ENCODE measurements at regions not wholly inside any gene's neighbourhood (a gene's known extent, or its start where the extent isn't known, plus 50 kb on each side); places are given as distances from the start of the nearest gene placed in this dataset.

DNA sequence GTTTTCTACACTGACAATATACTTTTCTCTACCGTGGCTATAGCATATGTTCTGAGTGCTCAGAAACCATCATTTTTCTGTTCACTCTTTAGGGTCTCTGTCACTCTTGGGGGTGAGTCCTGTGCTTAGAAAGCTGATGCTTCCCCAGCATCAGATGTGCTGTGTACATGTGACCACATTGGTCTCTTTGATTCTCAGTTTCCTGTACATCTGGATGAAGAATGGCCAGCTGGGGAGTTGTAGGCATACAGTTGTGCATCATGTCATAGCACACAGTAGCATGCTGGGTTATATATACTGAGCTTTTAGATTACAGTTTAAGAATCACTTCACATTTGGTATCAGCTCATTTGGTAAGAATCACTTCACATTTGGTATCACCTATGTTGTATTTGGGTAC is 238.6 kb upstream of the PREP start:
- TF ChIP-seq, protein P1, sequence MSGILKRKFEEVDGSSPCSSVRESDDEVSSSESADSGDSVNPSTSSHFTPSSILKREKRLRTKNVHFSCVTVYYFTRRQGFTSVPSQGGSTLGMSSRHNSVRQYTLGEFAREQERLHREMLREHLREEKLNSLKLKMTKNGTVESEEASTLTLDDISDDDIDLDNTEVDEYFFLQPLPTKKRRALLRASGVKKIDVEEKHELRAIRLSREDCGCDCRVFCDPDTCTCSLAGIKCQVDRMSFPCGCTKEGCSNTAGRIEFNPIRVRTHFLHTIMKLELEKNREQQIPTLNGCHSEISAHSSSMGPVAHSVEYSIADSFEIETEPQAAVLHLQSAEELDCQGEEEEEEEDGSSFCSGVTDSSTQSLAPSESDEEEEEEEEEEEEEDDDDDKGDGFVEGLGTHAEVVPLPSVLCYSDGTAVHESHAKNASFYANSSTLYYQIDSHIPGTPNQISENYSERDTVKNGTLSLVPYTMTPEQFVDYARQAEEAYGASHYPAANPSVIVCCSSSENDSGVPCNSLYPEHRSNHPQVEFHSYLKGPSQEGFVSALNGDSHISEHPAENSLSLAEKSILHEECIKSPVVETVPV (CRISPR knock-in tag; IDR thresholded peaks at IDR 0.05) = no peak
- TF ChIP-seq CSDC2 (CRISPR knock-in tag; IDR thresholded peaks at IDR 0.05) (no peak), RARB (CRISPR knock-in tag; IDR thresholded peaks at IDR 0.05) (no peak), ARNTL (CRISPR knock-in tag; IDR thresholded peaks at IDR 0.05; ENCODE audit: borderline replicate concordance, low read depth) (no peak), TOX (CRISPR knock-in tag; IDR thresholded peaks at IDR 0.05; ENCODE audit: borderline replicate concordance) (no peak), ESRRG (CRISPR knock-in tag; IDR thresholded peaks at IDR 0.05) (no peak), PPARA (CRISPR knock-in tag; IDR thresholded peaks at IDR 0.05; ENCODE audit: borderline replicate concordance) (no peak)
- no peak for ATAC-seq

DNA sequence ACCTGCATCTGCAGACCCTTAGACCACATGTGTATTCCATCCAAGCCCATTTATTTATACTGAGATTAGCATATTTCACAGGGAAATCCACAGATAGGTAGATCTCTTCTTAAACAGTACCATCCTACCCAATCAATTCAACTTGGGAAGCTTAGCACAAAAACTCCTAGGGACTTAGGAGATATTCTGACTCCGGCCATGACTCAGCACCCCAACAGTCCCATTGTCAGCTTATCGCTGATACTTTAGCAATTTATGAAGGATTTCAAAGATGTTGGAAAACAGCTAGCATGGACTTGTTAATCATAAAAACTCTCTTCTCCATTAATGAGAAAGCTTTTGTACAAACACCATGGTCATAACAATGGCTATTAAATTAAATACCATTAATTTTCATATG is 236.2 kb upstream of the PREP start:
- TF ChIP-seq RARB (CRISPR knock-in tag; IDR thresholded peaks at IDR 0.05) (no peak), ARNTL (CRISPR knock-in tag; IDR thresholded peaks at IDR 0.05; ENCODE audit: borderline replicate concordance, low read depth) (no peak), OSR1 (CRISPR knock-in tag; IDR thresholded peaks at IDR 0.05) (no peak), BACH2 (CRISPR knock-in tag; IDR thresholded peaks at IDR 0.05; ENCODE audit: borderline replicate concordance) (no peak), ZNF70 (CRISPR knock-in tag; IDR thresholded peaks at IDR 0.05) (no peak), ZNF565 (CRISPR knock-in tag; conservative IDR thresholded peaks at IDR 0.05; ENCODE audit: low read depth) (no peak)
- TF ChIP-seq, protein P2, sequence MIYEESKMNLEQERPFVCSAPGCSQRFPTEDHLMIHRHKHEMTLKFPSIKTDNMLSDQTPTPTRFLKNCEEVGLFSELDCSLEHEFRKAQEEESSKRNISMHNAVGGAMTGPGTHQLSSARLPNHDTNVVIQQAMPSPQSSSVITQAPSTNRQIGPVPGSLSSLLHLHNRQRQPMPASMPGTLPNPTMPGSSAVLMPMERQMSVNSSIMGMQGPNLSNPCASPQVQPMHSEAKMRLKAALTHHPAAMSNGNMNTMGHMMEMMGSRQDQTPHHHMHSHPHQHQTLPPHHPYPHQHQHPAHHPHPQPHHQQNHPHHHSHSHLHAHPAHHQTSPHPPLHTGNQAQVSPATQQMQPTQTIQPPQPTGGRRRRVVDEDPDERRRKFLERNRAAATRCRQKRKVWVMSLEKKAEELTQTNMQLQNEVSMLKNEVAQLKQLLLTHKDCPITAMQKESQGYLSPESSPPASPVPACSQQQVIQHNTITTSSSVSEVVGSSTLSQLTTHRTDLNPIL (CRISPR knock-in tag; IDR thresholded peaks at IDR 0.05; ENCODE audit: low read depth) = no peak
- TF ChIP-seq, protein P1 (CRISPR knock-in tag; IDR thresholded peaks at IDR 0.05) = no peak
- no peak for ATAC-seq

DNA sequence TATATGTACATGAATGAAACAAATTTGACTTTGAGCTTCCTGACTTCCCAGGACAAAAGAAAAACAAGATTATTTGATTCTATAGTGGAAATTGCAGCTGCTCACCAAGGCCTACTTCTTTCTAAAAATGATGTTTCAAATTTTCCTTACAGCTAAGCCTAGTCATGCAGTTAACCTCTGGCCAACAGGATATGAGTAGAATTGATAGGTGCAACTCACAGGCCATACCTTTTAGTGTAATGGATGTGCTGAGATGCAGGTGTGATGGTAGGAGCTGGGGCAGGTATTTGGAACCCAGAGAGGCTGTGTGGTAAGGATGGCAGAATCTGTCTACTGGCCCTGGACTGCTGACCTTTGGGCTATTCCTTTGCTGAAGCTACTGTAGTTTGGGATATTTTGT is 230.9 kb upstream of the PREP start:
- no peak for TF ChIP-seq BACH2 (CRISPR knock-in tag; IDR thresholded peaks at IDR 0.05; ENCODE audit: borderline replicate concordance)
- no peak for ATAC-seq

DNA sequence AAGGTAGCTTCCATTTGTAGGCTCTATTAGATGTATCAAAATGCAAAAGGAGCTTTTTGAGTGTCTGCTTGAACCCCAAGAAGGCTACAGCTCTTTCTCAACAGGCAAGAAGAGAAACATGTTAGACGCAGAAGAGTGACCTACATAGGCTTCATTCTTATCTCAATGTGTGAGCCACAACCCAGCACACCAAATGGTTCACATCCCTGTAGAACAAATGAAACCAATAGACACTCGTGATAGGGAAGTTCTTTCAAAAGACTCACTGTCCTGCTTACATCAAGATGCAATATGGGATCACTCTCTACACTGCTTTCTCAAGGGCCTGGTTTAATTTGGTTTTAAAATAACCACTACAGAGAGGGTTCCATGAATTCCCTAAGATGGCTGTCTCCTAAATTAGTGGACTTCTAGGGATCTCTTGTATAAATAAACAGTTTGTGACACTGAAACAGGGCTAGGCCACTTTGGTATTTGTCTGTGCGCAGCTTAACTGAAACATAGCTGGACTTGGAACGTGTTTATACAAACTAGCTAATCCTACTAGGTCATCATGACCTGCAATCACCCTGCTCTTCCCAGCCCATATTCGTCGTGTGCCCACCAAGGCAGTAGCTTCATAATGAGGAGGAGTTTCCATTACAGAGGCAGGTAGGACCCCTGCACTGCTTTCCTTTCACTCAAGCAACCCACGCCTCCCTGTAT is 225.4 kb upstream of the PREP start:
- TF ChIP-seq ISL1 (CRISPR knock-in tag; IDR thresholded peaks at IDR 0.05) (no peak), ESRRG (CRISPR knock-in tag; IDR thresholded peaks at IDR 0.05) (no peak), GLIS3 (CRISPR knock-in tag; IDR thresholded peaks at IDR 0.05) (no peak), CSDC2 (CRISPR knock-in tag; IDR thresholded peaks at IDR 0.05) (no peak), PPARA (CRISPR knock-in tag; IDR thresholded peaks at IDR 0.05; ENCODE audit: borderline replicate concordance) (no peak), ZC3H10 (CRISPR knock-in tag; IDR thresholded peaks at IDR 0.05) (no peak), OSR1 (CRISPR knock-in tag; IDR thresholded peaks at IDR 0.05) (no peak), SNAI2 (CRISPR knock-in tag; IDR thresholded peaks at IDR 0.05) (no peak), ZNF565 (CRISPR knock-in tag; conservative IDR thresholded peaks at IDR 0.05; ENCODE audit: low read depth) (no peak)
- TF ChIP-seq, protein P3, sequence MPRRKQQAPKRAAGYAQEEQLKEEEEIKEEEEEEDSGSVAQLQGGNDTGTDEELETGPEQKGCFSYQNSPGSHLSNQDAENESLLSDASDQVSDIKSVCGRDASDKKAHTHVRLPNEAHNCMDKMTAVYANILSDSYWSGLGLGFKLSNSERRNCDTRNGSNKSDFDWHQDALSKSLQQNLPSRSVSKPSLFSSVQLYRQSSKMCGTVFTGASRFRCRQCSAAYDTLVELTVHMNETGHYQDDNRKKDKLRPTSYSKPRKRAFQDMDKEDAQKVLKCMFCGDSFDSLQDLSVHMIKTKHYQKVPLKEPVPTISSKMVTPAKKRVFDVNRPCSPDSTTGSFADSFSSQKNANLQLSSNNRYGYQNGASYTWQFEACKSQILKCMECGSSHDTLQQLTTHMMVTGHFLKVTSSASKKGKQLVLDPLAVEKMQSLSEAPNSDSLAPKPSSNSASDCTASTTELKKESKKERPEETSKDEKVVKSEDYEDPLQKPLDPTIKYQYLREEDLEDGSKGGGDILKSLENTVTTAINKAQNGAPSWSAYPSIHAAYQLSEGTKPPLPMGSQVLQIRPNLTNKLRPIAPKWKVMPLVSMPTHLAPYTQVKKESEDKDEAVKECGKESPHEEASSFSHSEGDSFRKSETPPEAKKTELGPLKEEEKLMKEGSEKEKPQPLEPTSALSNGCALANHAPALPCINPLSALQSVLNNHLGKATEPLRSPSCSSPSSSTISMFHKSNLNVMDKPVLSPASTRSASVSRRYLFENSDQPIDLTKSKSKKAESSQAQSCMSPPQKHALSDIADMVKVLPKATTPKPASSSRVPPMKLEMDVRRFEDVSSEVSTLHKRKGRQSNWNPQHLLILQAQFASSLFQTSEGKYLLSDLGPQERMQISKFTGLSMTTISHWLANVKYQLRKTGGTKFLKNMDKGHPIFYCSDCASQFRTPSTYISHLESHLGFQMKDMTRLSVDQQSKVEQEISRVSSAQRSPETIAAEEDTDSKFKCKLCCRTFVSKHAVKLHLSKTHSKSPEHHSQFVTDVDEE (CRISPR knock-in tag; IDR thresholded peaks at IDR 0.05) = no peak
- TF ChIP-seq, protein P4, sequence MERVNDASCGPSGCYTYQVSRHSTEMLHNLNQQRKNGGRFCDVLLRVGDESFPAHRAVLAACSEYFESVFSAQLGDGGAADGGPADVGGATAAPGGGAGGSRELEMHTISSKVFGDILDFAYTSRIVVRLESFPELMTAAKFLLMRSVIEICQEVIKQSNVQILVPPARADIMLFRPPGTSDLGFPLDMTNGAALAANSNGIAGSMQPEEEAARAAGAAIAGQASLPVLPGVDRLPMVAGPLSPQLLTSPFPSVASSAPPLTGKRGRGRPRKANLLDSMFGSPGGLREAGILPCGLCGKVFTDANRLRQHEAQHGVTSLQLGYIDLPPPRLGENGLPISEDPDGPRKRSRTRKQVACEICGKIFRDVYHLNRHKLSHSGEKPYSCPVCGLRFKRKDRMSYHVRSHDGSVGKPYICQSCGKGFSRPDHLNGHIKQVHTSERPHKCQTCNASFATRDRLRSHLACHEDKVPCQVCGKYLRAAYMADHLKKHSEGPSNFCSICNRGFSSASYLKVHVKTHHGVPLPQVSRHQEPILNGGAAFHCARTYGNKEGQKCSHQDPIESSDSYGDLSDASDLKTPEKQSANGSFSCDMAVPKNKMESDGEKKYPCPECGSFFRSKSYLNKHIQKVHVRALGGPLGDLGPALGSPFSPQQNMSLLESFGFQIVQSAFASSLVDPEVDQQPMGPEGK (CRISPR knock-in tag; IDR thresholded peaks at IDR 0.05; ENCODE audit: borderline replicate concordance) = no peak
- no peak for ATAC-seq

All from SK-N-SH treated with all-trans-retinoic acid at 6 μM for 48 hours (cell line).